Stimulated activated CD8-positive, alpha-beta memory T cell treated with anti-CD3 and anti-CD28 coated beads, Interleukin-12 subunit alpha, Interleukin-12 subunit beta, amount 100 ng/mL, for 1 hour (primary cell): ENCODE measurements at regions not wholly inside any gene's neighbourhood (a gene's known extent, or its start where the extent isn't known, plus 50 kb on each side); places are given as distances from the start of the nearest gene placed in this dataset.
"Not testable (repeated sequence)": the region's sequence is repeated elsewhere in the genome, so short reads cannot be mapped to it uniquely, and the experiment has no call there.

ENCODE experiments used
- DNase-seq: peaks from one replicate; pipeline ENCODE4 v3.0.0-alpha.2; 2020; ENCODE audit warnings: low read depth

DNA sequence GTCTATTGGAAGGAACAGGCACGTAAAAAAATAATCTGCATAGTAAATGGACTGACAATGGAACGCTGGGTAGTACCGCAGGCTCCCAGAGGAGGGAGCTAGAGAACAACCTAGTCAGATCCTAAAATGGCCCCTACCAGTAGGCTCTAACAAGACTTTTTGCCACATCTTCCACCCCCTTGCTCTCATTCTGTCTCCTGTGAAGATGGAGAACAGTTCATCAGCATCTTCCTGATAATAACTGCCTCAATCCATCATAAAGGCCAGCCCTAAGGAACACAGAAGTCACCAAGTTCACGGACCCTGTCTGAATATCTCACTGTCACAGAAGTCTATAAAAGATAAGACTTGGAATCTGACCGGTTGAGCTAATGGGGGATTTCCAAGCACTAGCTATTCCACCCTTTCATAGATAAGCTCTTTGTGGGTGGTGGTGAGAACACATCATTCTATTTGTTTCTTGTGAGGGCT is 133.4 kb downstream of the SLC1A3 start:
- peak; percentile 30 for DNase-seq

DNA sequence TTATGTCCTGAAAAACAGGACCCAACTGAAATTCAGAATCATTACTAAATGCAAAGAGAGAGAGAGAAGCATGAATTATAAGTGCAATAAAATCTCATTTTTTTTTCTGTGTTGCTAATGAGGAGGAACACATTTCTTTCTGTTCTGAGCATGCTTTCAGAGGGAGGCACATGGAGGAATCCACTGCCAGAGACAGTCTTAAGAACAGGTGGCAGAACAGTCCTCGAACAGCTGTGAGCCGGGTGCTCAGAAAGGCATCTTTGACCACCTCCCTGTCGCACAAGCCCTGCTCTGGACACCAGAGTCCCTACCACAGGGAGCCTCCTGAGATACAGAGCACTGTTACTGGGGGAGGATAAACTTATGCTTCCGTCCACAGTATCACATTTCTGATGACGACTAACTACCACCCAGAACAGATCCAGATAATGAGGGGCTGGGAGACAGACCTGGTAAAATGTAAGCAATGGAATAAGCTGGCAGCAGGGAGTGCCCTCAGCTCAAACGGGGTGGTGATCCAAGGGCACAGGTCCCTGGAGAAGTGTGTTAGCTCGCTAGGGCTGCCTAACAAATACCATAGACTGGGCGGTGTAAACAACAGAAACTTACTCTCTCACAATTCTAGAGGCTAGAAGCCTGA is 134.0 kb downstream of the SLC1A3 start:
- no peak for DNase-seq

DNA sequence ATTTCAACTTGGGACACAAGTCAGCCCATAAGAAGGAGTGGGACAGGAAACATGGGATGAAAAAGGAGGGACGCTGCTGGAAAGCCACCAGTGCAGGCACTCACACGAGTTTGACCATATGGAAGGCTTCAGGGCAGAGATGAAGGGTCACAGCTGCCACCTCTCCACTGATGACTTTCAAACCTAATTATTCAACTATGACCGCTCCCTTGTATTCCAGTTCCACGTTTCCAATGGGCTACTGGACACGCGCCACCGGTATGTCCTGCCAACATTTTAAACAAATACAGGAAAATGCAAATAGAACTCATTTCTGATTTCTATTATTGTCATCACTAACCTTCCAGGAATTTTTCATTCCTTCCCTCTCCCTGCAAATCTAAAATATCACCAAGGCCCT is 134.7 kb downstream of the SLC1A3 start:
- no peak for DNase-seq

DNA sequence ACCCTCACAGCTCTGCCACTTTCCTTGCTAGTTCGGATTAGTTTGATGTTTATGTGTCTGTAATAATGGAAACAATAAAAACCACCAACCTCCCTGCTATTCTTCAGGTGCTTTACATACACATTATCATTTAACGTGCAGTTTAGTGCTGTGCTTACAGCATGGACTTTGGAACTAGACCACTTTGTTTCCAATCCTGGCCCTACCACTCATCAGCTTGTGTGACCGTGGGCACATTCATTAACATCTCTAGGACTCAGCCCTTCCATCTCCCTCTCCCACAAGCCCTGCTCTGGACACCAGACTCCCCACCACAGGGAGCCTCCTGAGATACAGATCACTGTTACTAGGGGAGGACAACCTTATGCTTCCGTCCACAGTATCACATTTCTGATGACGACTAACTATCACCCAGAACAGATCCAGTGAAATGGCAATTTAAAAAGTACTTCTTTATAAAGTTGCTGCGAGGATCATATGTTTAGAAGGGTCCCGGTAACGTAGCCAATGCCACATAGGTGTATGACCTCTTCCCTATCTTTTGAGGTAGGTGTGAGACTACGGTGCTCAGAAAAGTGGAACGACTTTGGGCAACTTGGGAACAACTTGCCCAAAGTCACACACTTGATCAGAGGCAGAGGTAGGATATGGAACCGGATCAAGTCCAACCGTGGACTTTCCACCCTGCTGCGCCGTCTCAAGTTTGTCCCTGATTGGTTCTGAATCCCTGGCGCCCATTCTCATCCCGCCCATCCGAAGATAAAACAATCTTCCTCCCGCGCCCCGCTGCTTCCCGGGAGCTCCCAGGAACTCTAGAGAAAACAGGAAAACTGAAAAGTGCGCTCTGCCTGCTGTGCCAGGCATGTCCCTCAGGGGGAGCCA is 132.4 kb upstream of the NIPBL start:
- DNase-seq: no peak

DNA sequence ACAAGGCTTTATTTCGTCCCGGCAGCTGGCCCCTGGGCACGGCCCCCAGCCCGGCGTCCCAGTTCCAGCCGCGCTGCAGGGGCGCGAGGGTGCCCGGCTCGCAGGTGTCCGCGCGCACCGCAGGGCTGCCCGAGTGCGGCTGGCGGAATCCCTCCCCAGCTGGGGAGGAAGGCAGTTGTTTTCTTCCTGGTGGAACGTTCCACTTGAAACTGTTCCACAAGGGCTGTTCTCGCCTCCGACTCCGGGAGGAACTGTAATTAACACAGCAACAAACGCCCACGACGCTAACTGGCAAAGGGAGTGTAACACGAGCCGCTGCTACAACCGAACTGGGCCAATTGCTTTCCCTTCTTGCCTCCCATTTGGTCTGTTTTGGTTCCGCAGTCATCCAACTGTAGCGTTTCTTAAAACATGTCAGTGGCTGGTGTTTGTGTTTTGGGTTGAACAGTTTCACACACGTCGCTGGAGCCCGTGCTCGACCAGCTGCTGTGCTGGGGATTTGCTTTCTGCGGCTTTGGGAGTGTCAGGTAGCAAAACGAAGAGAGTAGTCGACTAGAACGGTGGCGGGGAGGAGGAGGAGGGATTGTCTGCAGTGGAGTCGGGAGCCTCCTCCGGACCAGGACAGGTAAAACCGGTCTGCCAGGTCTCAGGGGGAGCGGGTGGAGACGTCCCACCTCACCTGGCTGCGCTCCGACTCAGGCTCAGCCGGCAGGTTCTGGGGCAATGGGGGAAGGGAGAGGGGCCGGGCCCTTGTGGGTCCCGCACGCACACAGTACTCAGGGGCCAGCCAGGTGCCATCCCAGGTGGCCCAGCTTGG is 131.6 kb upstream of the NIPBL start:
- no peak for DNase-seq

DNA sequence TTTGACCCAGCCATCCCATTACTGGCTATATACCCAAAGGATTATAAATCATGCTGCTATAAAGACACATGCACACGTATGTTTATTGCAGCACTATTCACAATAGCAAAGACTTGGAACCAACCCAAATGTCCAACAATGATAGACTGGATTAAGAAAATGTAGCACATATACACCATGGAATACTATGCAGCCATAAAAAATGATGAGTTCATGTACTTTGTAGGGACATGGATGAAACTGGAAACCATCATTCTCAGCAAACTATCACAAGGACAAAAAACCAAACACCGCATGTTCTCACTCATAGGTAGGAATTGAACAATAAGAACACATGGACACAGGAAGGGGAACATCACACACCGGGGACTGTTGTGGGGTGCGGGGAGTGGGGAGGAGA is 128.8 kb upstream of the NIPBL start:
- DNase-seq: not testable (repeated sequence)

DNA sequence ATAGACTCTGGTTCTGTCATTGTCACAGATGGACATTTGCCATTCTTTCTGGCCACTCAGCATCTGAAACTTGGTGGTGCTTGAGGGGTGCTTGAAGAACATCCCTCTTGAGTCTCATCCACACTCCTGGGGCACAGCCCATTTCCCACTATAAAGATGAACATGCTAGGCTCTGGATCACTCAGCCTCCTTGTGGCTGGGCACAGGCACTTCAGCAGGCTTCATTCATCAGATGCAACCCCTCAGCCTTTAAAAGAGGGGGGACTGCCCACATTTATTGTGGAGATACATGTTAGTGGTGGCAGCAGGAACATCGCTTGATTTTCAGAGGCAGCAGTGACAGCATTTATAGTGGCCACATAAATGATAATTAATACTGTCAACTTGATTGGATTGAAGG is 124.7 kb upstream of the NIPBL start:
- DNase-seq: no peak

DNA sequence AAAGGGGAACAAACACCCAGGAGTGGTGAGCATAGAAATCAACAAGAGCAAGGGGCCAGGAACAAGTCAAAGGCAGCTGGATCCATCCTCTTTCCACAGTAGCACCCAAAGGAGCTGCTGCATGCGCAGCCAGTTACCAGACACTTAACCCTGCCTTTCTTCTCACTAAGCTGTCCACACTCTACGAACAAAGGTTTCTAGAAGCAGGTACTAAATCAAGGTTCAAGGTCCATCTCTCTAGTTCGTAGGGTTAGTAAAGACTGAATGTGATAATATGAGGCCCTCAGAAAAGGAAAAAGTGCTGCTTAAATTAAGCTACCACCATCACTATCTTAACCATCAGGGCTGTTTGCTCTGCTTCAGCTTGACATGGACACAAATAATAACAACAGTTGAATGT is 121.2 kb upstream of the NIPBL start:
- no peak for DNase-seq

DNA sequence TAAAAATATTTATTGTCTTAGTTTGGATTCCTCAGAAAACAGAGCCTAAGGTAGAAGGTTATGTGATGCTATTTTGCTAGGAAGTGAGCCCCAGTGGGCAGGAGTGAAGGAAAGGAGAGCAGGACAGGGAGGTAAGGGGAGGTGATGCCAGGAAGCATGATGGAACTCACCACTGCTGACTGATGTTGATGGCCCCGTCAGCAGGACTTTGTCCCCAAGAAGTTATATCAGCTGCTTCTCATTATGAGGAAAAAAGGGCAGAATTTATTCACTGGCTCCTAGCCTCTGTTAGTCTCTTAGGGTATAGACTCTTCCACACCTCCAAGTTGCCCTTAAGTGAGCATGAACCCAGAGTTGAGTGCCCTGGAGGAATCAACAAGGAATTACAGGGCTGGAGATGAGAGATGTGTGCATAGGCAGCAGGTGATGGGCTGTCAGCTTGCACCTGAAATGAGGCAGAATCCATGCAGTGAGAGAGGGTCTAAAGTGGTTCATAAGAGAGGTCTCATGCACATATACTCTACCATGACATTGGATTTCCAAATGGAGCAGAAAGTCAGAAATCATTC is 120.6 kb upstream of the NIPBL start:
- DNase-seq: no peak

DNA sequence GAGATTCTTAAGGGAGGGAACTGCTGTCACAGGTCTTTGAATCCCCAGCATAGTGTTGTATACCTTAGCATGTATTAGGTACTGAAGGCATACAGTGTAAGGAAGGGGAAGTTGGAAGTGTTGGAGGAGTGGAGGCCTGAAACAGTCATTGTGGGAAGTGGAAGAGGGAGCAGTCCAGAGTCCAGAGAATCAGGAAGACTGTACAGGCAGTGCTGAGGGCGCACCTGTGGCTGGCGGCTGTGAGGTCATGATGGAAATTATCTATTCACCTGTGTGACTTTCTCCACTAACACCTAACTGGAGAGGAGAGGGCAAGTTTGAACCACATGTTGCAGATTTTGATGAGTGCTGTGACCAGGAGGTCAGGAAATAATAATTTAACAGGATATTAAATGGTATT is 119.7 kb upstream of the NIPBL start:
- DNase-seq: no peak

DNA sequence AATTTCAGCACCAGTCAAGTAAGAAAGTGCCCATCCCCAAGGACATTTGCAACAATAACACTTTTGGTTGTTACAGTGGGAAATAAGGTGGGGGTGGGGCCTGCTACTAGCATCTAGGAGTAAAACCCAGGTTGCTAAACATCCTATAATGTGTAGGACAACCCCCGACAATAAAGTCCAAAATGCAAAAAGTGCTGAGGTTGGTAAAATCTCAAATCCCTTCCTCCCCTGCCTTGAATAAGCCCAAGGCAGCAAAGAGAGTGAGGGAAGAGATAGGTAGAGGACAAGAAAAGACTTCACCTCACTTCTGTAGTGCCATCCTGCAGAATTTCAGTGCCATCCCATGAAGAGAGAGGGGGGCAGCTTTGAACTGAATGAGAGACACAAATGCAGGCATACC is 117.5 kb upstream of the NIPBL start:
- DNase-seq: no peak

DNA sequence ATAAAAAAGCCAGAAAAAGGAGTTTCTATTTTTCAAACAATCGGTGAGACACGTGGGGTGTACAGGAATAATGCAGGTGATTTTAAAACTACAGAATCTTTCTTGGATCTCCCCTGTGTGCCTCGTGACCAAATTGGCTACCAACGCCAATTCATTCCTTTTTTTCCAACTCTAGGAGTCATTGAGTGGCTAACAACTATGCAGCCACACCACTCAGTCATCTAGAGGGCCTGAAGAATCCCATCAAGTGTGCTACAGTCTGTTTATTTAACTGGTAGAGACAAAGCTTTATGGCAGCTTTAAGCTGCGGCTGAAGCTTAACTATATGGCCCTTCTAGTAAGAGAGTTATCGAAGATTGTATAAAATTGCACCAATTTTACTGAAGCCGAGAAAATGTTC is 113.1 kb upstream of the NIPBL start:
- no peak for DNase-seq

DNA sequence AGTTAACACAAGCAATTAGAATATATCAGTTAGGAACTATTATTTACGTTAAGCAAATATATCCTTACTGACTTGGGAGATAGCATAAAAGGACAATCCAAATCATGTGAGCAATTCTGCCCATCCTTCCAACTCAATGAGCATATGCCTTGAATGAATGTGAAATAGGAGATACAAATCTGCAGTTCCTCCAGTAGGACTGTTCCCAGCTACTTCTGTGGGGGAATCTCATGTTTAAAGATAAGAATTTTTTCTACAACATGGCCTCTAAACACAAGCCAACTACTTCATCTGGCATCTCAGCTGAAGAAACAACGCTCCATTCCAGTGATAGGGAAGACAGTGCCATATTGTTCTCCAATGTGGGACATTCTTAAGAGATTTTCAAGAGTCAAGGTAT is 110.7 kb upstream of the NIPBL start:
- no peak for DNase-seq

DNA sequence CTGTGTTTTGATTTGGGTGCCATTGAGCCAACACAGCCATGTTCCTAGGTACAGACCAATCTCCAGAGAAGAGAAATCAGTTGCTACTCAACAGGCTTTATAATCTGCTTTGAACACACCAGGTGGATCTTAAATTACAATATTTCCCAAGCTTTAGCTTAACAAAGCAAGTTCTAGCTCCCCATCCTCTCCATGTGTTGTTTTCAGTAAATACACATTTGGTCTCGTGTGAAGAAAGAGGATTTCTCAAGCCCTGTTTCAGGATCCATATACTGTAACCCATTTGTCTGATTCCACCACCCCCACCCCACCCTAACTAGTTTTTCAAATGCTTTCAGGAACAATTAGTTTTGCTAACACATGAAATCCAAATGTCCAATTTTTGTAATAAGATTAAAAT is 109.6 kb upstream of the NIPBL start:
- DNase-seq: no peak

DNA sequence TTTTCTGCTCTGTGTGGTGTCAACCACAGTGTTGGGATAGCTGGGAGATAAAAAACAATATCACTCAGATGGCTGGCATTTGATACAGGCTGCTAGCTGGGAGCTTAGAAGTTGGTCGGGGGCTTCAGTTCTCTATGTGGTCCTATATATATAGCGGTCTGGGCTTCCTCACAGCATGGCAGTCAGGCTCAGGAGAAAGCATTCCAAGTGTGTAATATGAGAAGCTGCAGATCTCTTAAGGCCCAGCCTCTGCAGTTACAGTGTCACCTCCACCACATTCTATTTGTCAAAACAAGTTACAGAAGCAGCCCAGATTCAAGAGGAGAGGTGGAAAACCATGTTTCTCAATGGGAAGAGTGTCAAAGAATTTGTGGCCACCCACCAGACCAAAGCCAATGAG is 108.1 kb upstream of the NIPBL start:
- no peak for DNase-seq

DNA sequence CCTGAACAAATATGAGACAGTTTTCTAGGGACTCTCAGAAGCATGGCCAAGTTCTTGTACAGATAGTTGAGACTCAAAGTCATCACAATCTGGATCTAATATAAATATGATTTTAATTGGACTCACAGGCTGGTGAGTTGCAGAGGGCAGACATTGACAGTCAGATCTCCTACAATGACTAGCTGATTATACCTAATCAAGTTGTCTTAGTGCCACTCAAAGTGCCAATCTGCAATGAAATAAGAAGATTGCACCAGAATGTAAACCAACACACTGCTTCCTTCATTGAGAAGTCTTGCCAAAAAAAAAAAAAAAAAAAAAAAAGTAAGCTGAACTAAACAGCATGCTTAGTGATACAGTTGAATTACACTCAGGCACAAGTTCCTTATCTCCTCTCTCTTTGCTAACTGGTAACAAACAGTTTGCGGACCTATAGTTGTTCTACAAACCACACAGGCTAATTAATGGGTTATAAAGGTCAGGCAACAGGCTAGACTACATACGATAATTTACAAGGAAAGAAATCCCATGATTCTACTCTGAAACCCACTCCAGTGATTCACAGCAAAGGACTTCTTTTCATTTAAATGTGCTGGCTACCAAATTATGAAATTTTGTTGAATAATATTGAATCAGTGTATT is 107.3 kb upstream of the NIPBL start:
- no peak for DNase-seq

DNA sequence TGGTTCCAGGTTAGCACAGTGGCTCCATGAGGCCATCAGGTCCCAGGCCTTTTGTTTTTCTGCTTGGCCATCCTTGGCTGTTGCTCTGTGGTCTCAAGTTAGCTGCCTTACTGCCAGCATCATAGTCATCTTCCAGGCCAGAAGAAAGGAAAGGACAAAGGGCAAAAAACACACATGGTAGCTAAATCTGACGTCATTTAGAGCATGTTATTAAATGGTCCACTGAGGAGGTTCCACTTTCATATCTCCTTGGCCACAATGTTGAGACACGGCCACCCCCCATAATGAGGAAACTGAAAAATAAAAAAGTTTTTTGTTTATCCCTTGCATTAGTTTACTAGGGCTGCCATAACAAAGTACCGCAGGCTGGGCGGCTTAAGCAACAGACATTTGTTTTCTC is 106.4 kb upstream of the NIPBL start:
- no peak for DNase-seq

DNA sequence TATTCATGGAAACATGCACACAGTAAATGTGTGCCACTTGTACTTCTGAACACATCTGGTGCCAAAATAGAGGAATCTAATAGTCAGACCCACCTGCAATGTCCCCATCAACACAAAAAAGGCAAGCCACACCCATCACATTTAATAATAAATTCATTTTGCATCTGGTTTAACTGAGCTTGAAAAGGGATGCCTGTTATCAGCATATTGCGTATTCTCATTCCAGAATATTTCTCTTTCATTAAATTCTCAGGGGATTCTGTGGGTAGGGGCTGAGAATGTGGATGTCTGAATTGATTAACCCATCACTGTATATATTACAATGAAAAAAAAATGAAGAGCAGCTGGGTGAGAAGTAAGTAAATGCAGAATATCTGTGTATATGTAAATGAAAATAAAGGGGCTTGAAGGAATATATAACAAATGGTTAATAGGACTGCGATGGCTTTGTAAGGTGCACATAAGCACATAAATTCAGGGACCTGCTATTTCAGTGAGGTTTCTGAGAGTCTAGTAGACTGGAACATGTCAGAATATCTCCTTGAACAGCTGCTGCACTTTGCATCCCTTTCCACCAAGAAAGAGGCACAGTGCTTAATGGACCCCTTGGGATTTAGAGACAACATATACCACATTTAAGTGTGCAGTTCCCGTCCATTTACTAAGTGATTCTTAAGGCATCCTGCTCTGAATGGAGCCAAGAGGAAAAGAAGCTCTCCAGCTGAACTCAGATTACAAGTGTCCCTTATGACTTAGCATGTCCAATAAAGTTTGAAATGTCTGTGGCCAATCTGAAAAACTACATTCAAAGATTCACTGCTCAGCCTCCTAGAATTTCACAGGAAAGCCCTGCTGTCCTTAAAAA is 104.1 kb upstream of the NIPBL start:
- DNase-seq: no peak

DNA sequence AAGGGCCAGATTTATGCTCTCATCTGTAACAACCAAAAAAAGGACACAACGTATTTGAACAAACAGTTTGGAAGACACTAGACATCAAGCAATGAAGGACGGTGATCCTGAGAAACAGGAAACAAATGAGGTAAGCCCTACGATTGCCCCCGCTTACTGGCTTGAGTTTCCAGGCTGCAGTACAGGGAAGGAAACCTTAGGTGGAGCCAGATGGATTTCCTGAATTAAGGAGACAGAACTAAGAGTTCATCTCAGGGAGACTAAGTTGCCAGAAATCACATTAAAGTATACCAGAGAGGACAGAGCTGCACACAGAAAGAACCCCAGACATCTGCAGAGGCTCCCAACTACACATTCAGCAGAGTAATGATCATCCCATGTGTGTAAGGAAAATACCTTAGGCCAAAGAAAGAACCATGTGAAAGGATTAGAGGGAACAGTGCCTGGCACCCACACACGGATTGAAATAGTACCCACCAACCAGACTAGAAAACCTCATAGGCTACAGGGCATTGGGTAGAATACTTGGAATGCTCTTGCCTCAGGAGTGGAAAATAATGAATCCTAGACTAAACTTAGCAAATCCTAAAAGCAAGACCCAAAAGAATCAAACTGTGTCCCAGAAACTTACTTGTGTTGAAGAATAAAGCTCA is 99.3 kb upstream of the NIPBL start:
- no peak for DNase-seq

DNA sequence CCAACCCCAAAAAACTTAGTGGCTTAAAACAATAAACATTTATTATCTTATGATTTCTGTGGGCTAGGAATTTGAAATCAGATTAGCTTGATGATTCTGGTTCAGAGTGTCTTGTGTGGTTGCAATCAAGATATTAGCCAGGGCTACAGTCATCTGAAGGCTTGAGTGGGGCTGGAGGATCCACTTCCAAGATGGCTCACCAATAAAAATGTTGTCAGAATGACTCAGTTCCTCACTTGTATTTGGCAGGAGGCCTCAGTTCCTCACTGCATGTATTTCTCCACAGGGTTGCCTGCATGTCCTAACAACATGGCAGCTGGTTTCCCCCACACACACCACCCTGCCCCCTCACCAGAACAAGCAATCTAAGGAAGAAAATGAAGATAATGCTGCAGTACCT is 98.2 kb upstream of the NIPBL start:
- no peak for DNase-seq
